ENCODE measurements at regions not wholly inside any gene's neighbourhood (a gene's known extent, or its start where the extent isn't known, plus 50 kb on each side); places are given as distances from the start of the nearest gene placed in this dataset.

GRCh38 chr5:158406884-158407823, 548.2 kb upstream of the CLINT1 start:
- no peaks in the 10 kb centered on the region for H3K4me1 ChIP-seq
- H3K27ac ChIP-seq = no peak overlapping the region
- H3K4me3 ChIP-seq = no peak overlapping the region
- intact Hi-C loops (cut with DNase I; ENCODE audit: low total_unique reads) = no loop called here
- TF ChIP-seq CTCF (IDR thresholded peaks at IDR 0.05) (no peak), POLR2AphosphoS5 (IDR thresholded peaks at IDR 0.05) (no peak), EP300 (IDR thresholded peaks at IDR 0.05) (no peak), POLR2A (IDR thresholded peaks at IDR 0.05) (no peak)
- 65 to 93% (median 77%) methylated on average over 4 of the region's 4 CpGs for WGBS, 5 donors
- H3K27me3 ChIP-seq = no peaks in the 10 kb centered on the region
- DNase-seq = no peak
- no peaks in the 10 kb centered on the region for H3K36me3 ChIP-seq
- peaks cover 0 to 15% (median 8%) of the 10 kb centered on the region in 4 donors for H3K9me3 ChIP-seq

GRCh38 chr5:158398360-158399201, 539.6 kb upstream of the CLINT1 start:
- DNase-seq = no peak
- Histone ChIP-seq H3K4me3 (no peak overlapping the region), H3K9me3 (peaks cover 0 to 5% (median 1%) of the 10 kb centered on the region in 4 donors), H3K27me3 (no peaks in the 10 kb centered on the region), H3K27ac (no peak overlapping the region), H3K36me3 (no peaks in the 10 kb centered on the region), H3K4me1 (no peaks in the 10 kb centered on the region)
- TF ChIP-seq CTCF (IDR thresholded peaks at IDR 0.05) (no peak), EP300 (IDR thresholded peaks at IDR 0.05) (no peak), POLR2AphosphoS5 (IDR thresholded peaks at IDR 0.05) (no peak), POLR2A (IDR thresholded peaks at IDR 0.05) (no peak)
- WGBS, 5 donors = 65 to 75% (median 70%) methylated on average over 6 of the region's 6 CpGs
- intact Hi-C loops (cut with DNase I; ENCODE audit: low total_unique reads) = no loop called here

- Histone ChIP-seq H3K36me3 (no peaks in the 10 kb centered on the region), H3K4me3 (no peak overlapping the region), H3K9me3 (no peaks in the 10 kb centered on the region), H3K4me1 (peaks cover 0 to 11% (median 6%) of the 10 kb centered on the region in 4 donors), H3K27ac (no peak overlapping the region), H3K27me3 (no peaks in the 10 kb centered on the region)
- 56 to 83% (median 64%) methylated on average over 6 of the region's 6 CpGs for WGBS, 5 donors
- intact Hi-C loops (cut with DNase I; ENCODE audit: low total_unique reads) = no loop called here
- DNase-seq = no peak
- TF ChIP-seq POLR2A (IDR thresholded peaks at IDR 0.05) (no peak), POLR2AphosphoS5 (IDR thresholded peaks at IDR 0.05) (no peak), EP300 (IDR thresholded peaks at IDR 0.05) (no peak), CTCF (IDR thresholded peaks at IDR 0.05) (no peak)
These were observed 538.3 kb upstream of the CLINT1 start for GRCh38 chr5:158397278-158397677.

GRCh38 chr5:158394102-158394501, 535.2 kb upstream of the CLINT1 start:
- intact Hi-C loops (cut with DNase I; ENCODE audit: low total_unique reads) = no loop called here
- H3K4me1 ChIP-seq = peaks cover 0 to 11% (median 6%) of the 10 kb centered on the region in 4 donors

More at GRCh38 chr5:158394102-158394501, 535.2 kb upstream of the CLINT1 start:
- Histone ChIP-seq H3K9me3 (no peaks in the 10 kb centered on the region), H3K36me3 (no peaks in the 10 kb centered on the region), H3K27me3 (no peaks in the 10 kb centered on the region), H3K4me3 (no peak overlapping the region), H3K27ac (no peak overlapping the region)
- DNase-seq = no peak
- TF ChIP-seq EP300 (IDR thresholded peaks at IDR 0.05) = no peak
- no peak for TF ChIP-seq POLR2AphosphoS5 (IDR thresholded peaks at IDR 0.05)
- no peak for TF ChIP-seq CTCF (IDR thresholded peaks at IDR 0.05)
